ENCODE measurements at regions not wholly inside any gene's neighbourhood (a gene's known extent, or its start where the extent isn't known, plus 50 kb on each side); places are given as distances from the start of the nearest gene placed in this dataset.
A peak's percentile ranks its signal among the peaks of the same experiment; 100 is the strongest.

GRCh38 chr17:55576237-55576995 lies 65.2 kb upstream of the SMIM36 start:
- H3K27me3 ChIP-seq (ENCODE audit: insufficient read depth, poor library complexity, severe bottlenecking) = no peaks in the 10 kb centered on the region
- H3K4me3 ChIP-seq (replicated peaks; ENCODE audit: insufficient read depth, low read length) = no peak overlapping the region
- DNase-seq (ENCODE audit: low read depth in 1 of 2, low spot score in 1 of 2) = peak in 1 of 2 experiments; percentile 19
- TF ChIP-seq REST (IDR thresholded peaks at IDR 0.05; ENCODE audit: insufficient replicate concordance, low read depth) = no peak
- no peak for TF ChIP-seq GABPA (IDR thresholded peaks at IDR 0.05; ENCODE audit: low read depth)
- no peak for TF ChIP-seq POLR2AphosphoS5 (IDR thresholded peaks at IDR 0.05; ENCODE audit: low read depth)
- H3K27ac ChIP-seq (replicated peaks) = no peak overlapping the region; the same call in 1 of the 2 replicates

- no peak overlapping the region for H3K4me3 ChIP-seq (replicated peaks; ENCODE audit: insufficient read depth, low read length)
- no peaks in the 10 kb centered on the region for H3K27me3 ChIP-seq (ENCODE audit: insufficient read depth, poor library complexity, severe bottlenecking)
- no peak for DNase-seq (ENCODE audit: low read depth in 1 of 2, low spot score in 1 of 2)
- no peak overlapping the region for H3K27ac ChIP-seq (replicated peaks)
- TF ChIP-seq REST (IDR thresholded peaks at IDR 0.05; ENCODE audit: insufficient replicate concordance, low read depth) (no peak), GABPA (IDR thresholded peaks at IDR 0.05; ENCODE audit: low read depth) (no peak), CTCF (IDR thresholded peaks at IDR 0.05; ENCODE audit: insufficient read depth, low read length) (no peak), POLR2AphosphoS5 (IDR thresholded peaks at IDR 0.05; ENCODE audit: low read depth) (no peak), SPI1 (IDR thresholded peaks at IDR 0.05; ENCODE audit: borderline replicate concordance, low read depth) (no peak)
These were observed 63.9 kb upstream of the SMIM36 start for GRCh38 chr17:55575058-55575636.

- Histone ChIP-seq H3K27ac (replicated peaks) (no peak overlapping the region), H3K4me3 (replicated peaks; ENCODE audit: insufficient read depth, low read length) (no peak overlapping the region), H3K27me3 (ENCODE audit: insufficient read depth, poor library complexity, severe bottlenecking) (no peaks in the 10 kb centered on the region)
- no peak for DNase-seq (ENCODE audit: low read depth in 1 of 2, low spot score in 1 of 2)
- no peak for TF ChIP-seq REST (IDR thresholded peaks at IDR 0.05; ENCODE audit: insufficient replicate concordance, low read depth)
- no peak for TF ChIP-seq POLR2AphosphoS5 (IDR thresholded peaks at IDR 0.05; ENCODE audit: low read depth)
- TF ChIP-seq GABPA (IDR thresholded peaks at IDR 0.05; ENCODE audit: low read depth) = no peak
- no peak for TF ChIP-seq CTCF (IDR thresholded peaks at IDR 0.05; ENCODE audit: insufficient read depth, low read length)
- no peak for TF ChIP-seq SPI1 (IDR thresholded peaks at IDR 0.05; ENCODE audit: borderline replicate concordance, low read depth)
These were observed 61.3 kb upstream of the SMIM36 start for GRCh38 chr17:55572599-55572998.
